Hepatocyte (in vitro differentiated cells): ENCODE measurements at regions not wholly inside any gene's neighbourhood (a gene's known extent, or its start where the extent isn't known, plus 50 kb on each side); places are given as distances from the start of the nearest gene placed in this dataset.

Experiments
- CTCF ChIP-seq: fragments of 200-600 bp; sonication (generic); IDR thresholded peaks from 2 replicates; pipeline ENCODE4 v1.5.1; 2016; ENCODE audit warnings: antibody characterized with exemption, mild to moderate bottlenecking; ENCODE audit not compliant: poor library complexity
- EZH2 ChIP-seq: fragments of 200-600 bp; sonication (generic); IDR thresholded peaks from 2 replicates; pipeline ENCODE4 v1.6.1; 2016; ENCODE audit warnings: antibody characterized with exemption, mild to moderate bottlenecking, borderline replicate concordance

DNA sequence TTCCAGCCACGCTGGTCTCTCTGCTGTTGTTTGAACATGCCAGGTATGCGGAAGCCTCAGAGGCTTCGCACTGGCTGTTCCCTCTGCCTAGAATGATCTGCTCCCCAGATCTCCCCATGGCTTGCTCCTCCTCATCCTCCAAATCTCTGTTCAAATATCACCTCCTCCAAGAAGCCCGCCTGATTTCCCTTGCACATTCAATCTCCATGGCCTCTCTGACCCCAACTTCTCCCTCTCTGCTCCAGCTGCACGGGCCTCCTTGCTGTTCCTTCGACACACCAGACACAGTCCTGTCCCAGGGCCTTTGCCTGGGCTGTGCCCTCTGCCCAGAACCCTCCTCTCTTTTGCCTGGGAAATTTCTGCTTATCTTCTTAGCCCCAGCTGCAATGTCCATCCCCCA, 52.5 kb upstream of the PTPRS start:
- TF ChIP-seq CTCF = no peak
- TF ChIP-seq EZH2 = no peak
